IMR-90 (cell line): ENCODE measurements at regions not wholly inside any gene's neighbourhood (a gene's known extent, or its start where the extent isn't known, plus 50 kb on each side); places are given as distances from the start of the nearest gene placed in this dataset.

Source experiments
- ATAC-seq: fragments of 200-7000 bp; cut with Tn5 transposase; 2 replicates; pipeline ENCODE4 v1.9.1; 2020; ENCODE audit warnings: low read depth, mild to moderate bottlenecking, moderate library complexity
- BruUV-seq: library from RNA; stranded (reverse); fragments of 400-500 nt; replicated peaks from 2 replicates; lab custom pipeline; 2021; lab: Mats Ljungman, UMichigan
- CTCF ChIA-PET: fragments of 300-600 bp; formaldehyde crosslinking; extraction: SDS; loops from one replicate; lab custom pipeline; 2021; ENCODE audit warnings: antibody characterized with exemption; lab: Yijun Ruan, JAX
- POLR2A ChIA-PET: fragments of 300-600 bp; sonication (Branson Sonifier 250); formaldehyde crosslinking; loops from one replicate; lab custom pipeline; 2022; ENCODE audit warnings: antibody characterized with exemption; ENCODE audit not compliant: unreplicated experiment; lab: Charles Lee
- DNase-seq: peaks from one replicate; pipeline ENCODE4 v3.0.0; 2013
- H2AFZ ChIP-seq: replicated peaks from 2 replicates; pipeline ENCODE3; 2013; ENCODE audit warnings: low read length, mild to moderate bottlenecking; ENCODE audit not compliant: poor library complexity
- H2AK5ac ChIP-seq: 2 replicates; pipeline ENCODE4 v1.6.1; 2013; ENCODE audit warnings: low read depth, low read length, inconsistent platforms
- H2AK9ac ChIP-seq: replicated peaks from 2 replicates; pipeline ENCODE3; 2013; ENCODE audit warnings: mild to moderate bottlenecking, low read depth, low read length, moderate library complexity; ENCODE audit not compliant: poor library complexity
- H2BK120ac ChIP-seq: 2 replicates; pipeline ENCODE4 v1.6.1; 2013; ENCODE audit warnings: low read depth, low read length, inconsistent platforms
- H2BK15ac ChIP-seq: 3 replicates; pipeline ENCODE4 v1.6.1; 2013; ENCODE audit warnings: low read depth, low read length, inconsistent platforms
- H2BK20ac ChIP-seq: 2 replicates; pipeline ENCODE4 v1.6.1; 2013; ENCODE audit warnings: low read depth, mild to moderate bottlenecking, inconsistent platforms, low read length, moderate library complexity
- H2BK5ac ChIP-seq: 2 replicates; pipeline ENCODE4 v1.6.1; 2013; ENCODE audit warnings: mild to moderate bottlenecking, low read depth, low read length, inconsistent platforms; ENCODE audit not compliant: poor library complexity, severe bottlenecking
- H3K14ac ChIP-seq: replicated peaks from 2 replicates; pipeline ENCODE4 v1.6.1; 2013; ENCODE audit warnings: low read depth, low read length, inconsistent platforms
- H3K18ac ChIP-seq: 2 replicates; pipeline ENCODE4 v1.6.1; 2013; ENCODE audit warnings: low read depth, low read length, control low read depth
- H3K23ac ChIP-seq: 2 replicates; pipeline ENCODE4 v1.6.1; 2013; ENCODE audit warnings: low read depth, low read length, inconsistent platforms
- H3K27ac ChIP-seq: 2 replicates; pipeline ENCODE4 v1.5.1; 2013; ENCODE audit warnings: mild to moderate bottlenecking, control low read depth, low read length; ENCODE audit not compliant: insufficient read depth
- H3K27me3 ChIP-seq: 2 replicates; pipeline ENCODE4 v1.6.1; 2013; ENCODE audit warnings: low read length; ENCODE audit not compliant: control insufficient read depth, insufficient read depth
- H3K36me3 ChIP-seq: 2 replicates; pipeline ENCODE4 v1.6.1; 2013; ENCODE audit warnings: low read length, mixed read lengths; ENCODE audit not compliant: control insufficient read depth, insufficient read depth
- H3K4ac ChIP-seq: 2 replicates; pipeline ENCODE4 v1.6.1; 2013; ENCODE audit warnings: low read depth, low read length, inconsistent platforms
- H3K4me1 ChIP-seq: 2 replicates; pipeline ENCODE4 v1.6.1; 2013; ENCODE audit warnings: low read length, mixed read lengths; ENCODE audit not compliant: control insufficient read depth, insufficient read depth
- H3K4me2 ChIP-seq: 2 replicates; pipeline ENCODE4 v1.6.1; 2013; ENCODE audit warnings: low read depth, mild to moderate bottlenecking, control low read depth, low read length, moderate library complexity
- H3K4me3 ChIP-seq: 2 replicates; pipeline ENCODE4 v1.5.1; 2013; ENCODE audit warnings: low read depth, mild to moderate bottlenecking, control low read depth, low read length, moderate library complexity; ENCODE audit not compliant: insufficient read depth
- H3K56ac ChIP-seq: 2 replicates; pipeline ENCODE4 v1.6.1; 2013; ENCODE audit warnings: low read length, inconsistent platforms; ENCODE audit not compliant: insufficient read depth; ENCODE audit errors: extremely low read depth
- H3K79me1 ChIP-seq, 2 experiments: 2 replicates each; pipeline ENCODE4 v1.6.1; 2013; ENCODE audit warnings: low read length in 2 of 2, inconsistent platforms in 1 of 2, low read depth in 1 of 2
- H3K9ac ChIP-seq: 2 replicates; pipeline ENCODE4 v1.6.1; 2013; ENCODE audit warnings: low read depth, low read length, control low read depth
- H3K9me1 ChIP-seq: 2 replicates; pipeline ENCODE4 v1.6.1; 2013; ENCODE audit warnings: low read length, inconsistent platforms; ENCODE audit not compliant: insufficient read depth
- H3K9me3 ChIP-seq: 2 replicates; pipeline ENCODE4 v1.6.1; 2013; ENCODE audit warnings: low read length; ENCODE audit not compliant: control insufficient read depth, insufficient read depth
- H4K20me1 ChIP-seq: 2 replicates; pipeline ENCODE4 v1.6.1; 2013; ENCODE audit warnings: low read length, inconsistent platforms; ENCODE audit not compliant: insufficient read depth
- H4K5ac ChIP-seq: 2 replicates; pipeline ENCODE4 v1.6.1; 2013; ENCODE audit warnings: mild to moderate bottlenecking, low read depth, low read length, control low read depth
- H4K8ac ChIP-seq, 2 experiments: 2 replicates each; pipeline ENCODE4 v1.6.1; 2013; ENCODE audit warnings: low read depth in 2 of 2, low read length in 2 of 2, control low read depth in 1 of 2, inconsistent platforms in 1 of 2
- H4K91ac ChIP-seq: 2 replicates; pipeline ENCODE4 v1.6.1; 2013; ENCODE audit warnings: low read depth, low read length, inconsistent platforms; ENCODE audit not compliant: insufficient read depth
- CHD1 ChIP-seq: IDR thresholded peaks from 2 replicates; pipeline ENCODE4 v1.6.1; 2012; ENCODE audit warnings: low read depth, low read length, improper control_type of control experiment
- MAZ ChIP-seq: IDR thresholded peaks from 2 replicates; pipeline ENCODE4 v1.6.1; 2012; ENCODE audit warnings: low read depth, mild to moderate bottlenecking, low read length, improper control_type of control experiment, moderate library complexity, borderline replicate concordance
- MXI1 ChIP-seq: IDR thresholded peaks from 2 replicates; pipeline ENCODE4 v1.6.1; 2012; ENCODE audit warnings: low read depth, mild to moderate bottlenecking, low read length, moderate library complexity, borderline replicate concordance
- WGBS, 2 experiments: methylation state at CpG; one replicate each; pipeline versions ENCODE4 v1.1.5 to v1.1.7; 2013; ENCODE audit warnings: missing lambda C conversion rate in 2 of 2; ENCODE audit not compliant: insufficient read length in 1 of 2; ENCODE audit errors: extremely low coverage in 2 of 2; 5-methylcytosine and 5-hydroxymethylcytosine counted together
- dilution Hi-C: fragments of 300-500 bp; cut with HindIII; formaldehyde crosslinking; loops from one replicate; pipeline ENCODE4 v1.14.3; 2018; ENCODE audit warnings: low sequenced_read_pairs; ENCODE audit not compliant: unreplicated experiment
- in situ Hi-C: fragments of 300-500 bp; cut with MboI; formaldehyde crosslinking; loops from 3 replicates; pipeline ENCODE4 v1.14.3; 2019; ENCODE audit warnings: low sequenced_read_pairs, inconsistent platforms, mixed read lengths
- intact Hi-C: fragments of 100-400 bp; cut with micrococcal nuclease; formaldehyde crosslinking; loops from 2 replicates; pipeline ENCODE4 v1.10.0; 2022

DNA sequence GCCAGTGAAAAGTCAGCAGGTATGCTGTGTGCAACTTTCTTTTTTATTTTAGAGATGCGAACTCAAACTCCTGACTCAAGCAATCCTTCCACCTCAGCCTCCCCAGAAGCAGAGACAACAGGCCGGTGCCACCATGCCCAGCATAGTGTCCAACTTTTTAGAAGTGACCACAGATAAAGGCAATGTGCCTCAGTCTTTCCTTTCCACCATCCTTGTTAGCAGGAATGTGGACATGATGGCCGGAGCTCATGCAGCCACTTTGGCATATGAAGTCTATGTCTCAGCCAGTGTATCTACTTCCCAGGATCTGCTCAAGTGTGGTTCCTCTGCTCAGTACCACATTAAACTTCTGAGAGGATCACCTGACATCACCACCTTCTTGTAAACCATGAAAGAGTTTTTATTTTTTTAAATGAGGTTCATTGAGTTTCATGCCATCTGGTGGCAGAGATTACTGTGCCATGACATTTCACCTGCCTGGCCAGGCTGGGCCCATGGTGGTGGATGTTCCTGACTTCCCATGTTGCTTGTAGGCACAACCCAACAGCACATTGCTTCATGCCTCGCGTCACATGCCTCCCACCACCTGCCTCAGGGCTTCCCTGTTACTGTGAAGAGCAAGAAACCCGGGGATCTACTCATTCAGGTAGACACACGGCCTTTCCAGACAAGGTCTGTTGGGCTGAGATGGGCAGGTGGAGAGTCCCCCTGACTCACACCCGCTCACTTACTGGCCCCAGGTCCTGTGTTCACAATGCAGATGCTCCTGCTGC is 216.5 kb downstream of the LY86 start:
- dilution Hi-C loops, result no loop called here
- in situ Hi-C loops, result no loop called here
- no peak for TF ChIP-seq CHD1
- TF ChIP-seq MAZ, result no peak
- no peak for TF ChIP-seq MXI1
- H3K9ac ChIP-seq, result no peak overlapping the region
- no peak overlapping the region for H2BK20ac ChIP-seq
- H3K4me1 ChIP-seq, result no peaks in the 10 kb centered on the region
- no peak overlapping the region for H4K91ac ChIP-seq
- H4K5ac ChIP-seq, result no peak overlapping the region
- no peak overlapping the region for H3K23ac ChIP-seq
- H2AK9ac ChIP-seq, result no peak overlapping the region
- peaks cover 17% of the 10 kb centered on the region for H3K27me3 ChIP-seq
- no peak overlapping the region for H2BK15ac ChIP-seq
- no peaks in the 10 kb centered on the region for H3K36me3 ChIP-seq
- no peak overlapping the region for H3K56ac ChIP-seq
- ATAC-seq (no peak), DNase-seq (no peak)
- no peak overlapping the region for H3K14ac ChIP-seq
- no peak overlapping the region for H2BK120ac ChIP-seq
- no peak overlapping the region for H3K18ac ChIP-seq
- H4K20me1 ChIP-seq, result no peaks in the 10 kb centered on the region
- ChIA-PET CTCF (no interaction called here), POLR2A (no interaction called here)
- H2AFZ ChIP-seq, result no peak overlapping the region
- no peak overlapping the region for H4K8ac ChIP-seq
- H3K27ac ChIP-seq, result no peak overlapping the region
- no peak overlapping the region for H3K4me3 ChIP-seq
- H3K9me3 ChIP-seq, result peaks cover 2% of the 10 kb centered on the region; the same call in 1 of the 2 replicates
- no TSS peak for BruUV-seq
- intact Hi-C loops, result no loop called here
- no peaks in the 10 kb centered on the region for H3K79me1 ChIP-seq
- H3K4ac ChIP-seq, result no peak overlapping the region
- H3K4me2 ChIP-seq, result no peak overlapping the region
- WGBS, 2 experiments, result 80% methylated on average over 1 of the region's 8 CpGs; no CpG with 5 or more reads in 1 of the 2 experiments
- no peaks in the 10 kb centered on the region for H3K9me1 ChIP-seq
- no peak overlapping the region for H2AK5ac ChIP-seq
- H2BK5ac ChIP-seq, result no peak overlapping the region
